Sigmoid colon (tissue), 6 donors: ENCODE measurements at regions not wholly inside any gene's neighbourhood (a gene's known extent, or its start where the extent isn't known, plus 50 kb on each side); places are given as distances from the start of the nearest gene placed in this dataset.

Experiments used
- DNase-seq: peaks from one replicate; pipeline ENCODE4 v3.0.0-alpha.2; 2019
- H3K27ac ChIP-seq, 4 donors: fragments of 200-600 bp; sonication (generic); one replicate each; pipeline ENCODE4 v1.5.1; 2016 to 2019; ENCODE audit warnings: mild to moderate bottlenecking in 1 of 4
- H3K27me3 ChIP-seq, 3 donors: fragments of 200-600 bp; sonication (generic); one replicate each; pipeline ENCODE4 v1.5.1; 2019; ENCODE audit warnings: mild to moderate bottlenecking in 1 of 3
- H3K36me3 ChIP-seq, 4 donors: fragments of 200-600 bp; sonication (generic); one replicate each; pipeline ENCODE4 v1.5.1; 2016 to 2019
- H3K4me1 ChIP-seq, 4 donors: fragments of 200-600 bp; sonication (generic); one replicate each; pipeline ENCODE4 v1.5.1; 2017 to 2019
- H3K4me3 ChIP-seq, 4 donors: fragments of 200-600 bp; sonication (generic); one replicate each; pipeline ENCODE4 v1.5.1; 2017 to 2019; ENCODE audit warnings: mild to moderate bottlenecking in 2 of 4, moderate library complexity in 1 of 4
- H3K9me3 ChIP-seq, 4 donors: fragments of 200-600 bp in 3 of 4; sonication (generic) in 3 of 4; one replicate each; pipeline versions ENCODE4 v1.5.1 to v1.6.1; 2013 to 2019
- CTCF ChIP-seq, 4 experiments: fragments of 450-650 bp in 3 of 4; fragments of 200-600 bp in 1 of 4; IDR thresholded peaks; one replicate each; pipeline ENCODE4 v1.5.1; 2016 to 2019; ENCODE audit warnings: antibody characterized with exemption in 4 of 4, mild to moderate bottlenecking in 3 of 4, moderate library complexity in 2 of 4
- EP300 ChIP-seq, 4 donors: sonication (generic); formaldehyde crosslinking; IDR thresholded peaks; one replicate each; pipeline ENCODE4 v1.6.1; 2017; ENCODE audit warnings: antibody characterized with exemption in 4 of 4
- POLR2A ChIP-seq, 2 donors: fragments of 450-650 bp; IDR thresholded peaks; one replicate each; pipeline ENCODE4 v1.6.1; 2016; ENCODE audit warnings: antibody characterized with exemption in 2 of 2, mild to moderate bottlenecking in 2 of 2, moderate library complexity in 2 of 2
- POLR2AphosphoS5 ChIP-seq, 4 donors: sonication (generic); formaldehyde crosslinking; IDR thresholded peaks; one replicate each; pipeline ENCODE4 v1.6.1; 2017; ENCODE audit warnings: antibody characterized with exemption in 4 of 4
- WGBS, 2 donors: extraction: QIAGEN DNeasy Blood & Tissue Kit; methylation state at CpG; one replicate each; pipeline ENCODE4 v1.1.7; 2013; 5-methylcytosine and 5-hydroxymethylcytosine counted together
- intact Hi-C: fragments of 100-400 bp; cut with DNase I; formaldehyde crosslinking; loops from one replicate; pipeline ENCODE4 v1.15.1; 2023
- donor health status: healthy with polysubstance abuse.
- donor health status: healthy.

GRCh38 chr14:97367278-97367677 lies 570.1 kb downstream of the VRK1 start:
- H3K27ac ChIP-seq = no peak overlapping the region
- no peak for DNase-seq
- no peaks in the 10 kb centered on the region for H3K9me3 ChIP-seq
- intact Hi-C loops = no loop called here
- WGBS, 2 donors = 77 to 85% methylated on average over 6 of the region's 6 CpGs
- peaks cover 0 to 8% (median 0%) of the 10 kb centered on the region in 3 donors for H3K27me3 ChIP-seq
- H3K4me1 ChIP-seq = no peaks in the 10 kb centered on the region
- no peaks in the 10 kb centered on the region for H3K36me3 ChIP-seq
- TF ChIP-seq CTCF (IDR thresholded peaks at IDR 0.05) (no peak), POLR2AphosphoS5 (IDR thresholded peaks at IDR 0.05) (no peak), POLR2A (IDR thresholded peaks at IDR 0.05) (no peak)
- H3K4me3 ChIP-seq = no peak overlapping the region

GRCh38 chr14:97368049-97368448 lies 570.9 kb downstream of the VRK1 start:
- H3K36me3 ChIP-seq = no peaks in the 10 kb centered on the region
- no peaks in the 10 kb centered on the region for H3K4me1 ChIP-seq
- no peak overlapping the region for H3K27ac ChIP-seq
- peaks cover 0 to 8% (median 0%) of the 10 kb centered on the region in 3 donors for H3K27me3 ChIP-seq
- 72 to 73% methylated on average over 7 of the region's 7 CpGs for WGBS, 2 donors
- H3K4me3 ChIP-seq = no peak overlapping the region
- TF ChIP-seq CTCF (IDR thresholded peaks at IDR 0.05) (no peak), POLR2AphosphoS5 (IDR thresholded peaks at IDR 0.05) (no peak), POLR2A (IDR thresholded peaks at IDR 0.05) (no peak), EP300 (IDR thresholded peaks at IDR 0.05) (no peak)
- intact Hi-C loops = no loop called here
- H3K9me3 ChIP-seq = no peaks in the 10 kb centered on the region
- no peak for DNase-seq

GRCh38 chr14:97368900-97369564 lies 571.9 kb downstream of the VRK1 start:
- Histone ChIP-seq H3K36me3 (no peaks in the 10 kb centered on the region), H3K9me3 (no peaks in the 10 kb centered on the region), H3K27ac (no peak overlapping the region), H3K4me3 (no peak overlapping the region), H3K4me1 (no peaks in the 10 kb centered on the region), H3K27me3 (peaks cover 0 to 13% (median 0%) of the 10 kb centered on the region in 3 donors)
- WGBS, 2 donors = 76 to 78% methylated on average over 5 of the region's 5 CpGs
- TF ChIP-seq EP300 (IDR thresholded peaks at IDR 0.05) (no peak), CTCF (IDR thresholded peaks at IDR 0.05) (no peak), POLR2A (IDR thresholded peaks at IDR 0.05) (no peak), POLR2AphosphoS5 (IDR thresholded peaks at IDR 0.05) (no peak)
- intact Hi-C loops = no loop called here
- no peak for DNase-seq

GRCh38 chr14:97369901-97370300 lies 572.7 kb downstream of the VRK1 start:
- H3K9me3 ChIP-seq = no peaks in the 10 kb centered on the region
- H3K27ac ChIP-seq = no peak overlapping the region
- intact Hi-C loops = no loop called here
- peaks cover 0 to 13% (median 0%) of the 10 kb centered on the region in 3 donors for H3K27me3 ChIP-seq
- TF ChIP-seq POLR2A (IDR thresholded peaks at IDR 0.05) = no peak
- no peak for TF ChIP-seq EP300 (IDR thresholded peaks at IDR 0.05)
- WGBS, 2 donors = 15 to 69% methylated on average over 2 of the region's 2 CpGs
- DNase-seq = no peak
- no peaks in the 10 kb centered on the region for H3K36me3 ChIP-seq
- H3K4me1 ChIP-seq = no peaks in the 10 kb centered on the region
- no peak overlapping the region for H3K4me3 ChIP-seq

GRCh38 chr14:97376310-97376709 lies 579.1 kb downstream of the VRK1 start:
- 63 to 86% methylated on average over 3 of the region's 3 CpGs for WGBS, 2 donors
- intact Hi-C loops = no loop called here
- Histone ChIP-seq H3K4me3 (no peak overlapping the region), H3K4me1 (no peaks in the 10 kb centered on the region), H3K36me3 (no peaks in the 10 kb centered on the region), H3K27ac (no peak overlapping the region), H3K27me3 (peaks cover 0 to 8% (median 0%) of the 10 kb centered on the region in 3 donors), H3K9me3 (no peaks in the 10 kb centered on the region)
- no peak for TF ChIP-seq POLR2AphosphoS5 (IDR thresholded peaks at IDR 0.05)
- no peak for DNase-seq

- intact Hi-C loops = no loop called here
- no peaks in the 10 kb centered on the region for H3K36me3 ChIP-seq
- no peaks in the 10 kb centered on the region for H3K9me3 ChIP-seq
- DNase-seq = no peak
- TF ChIP-seq EP300 (IDR thresholded peaks at IDR 0.05) = no peak
- TF ChIP-seq POLR2AphosphoS5 (IDR thresholded peaks at IDR 0.05) = no peak
- TF ChIP-seq POLR2A (IDR thresholded peaks at IDR 0.05) = no peak
- TF ChIP-seq CTCF (IDR thresholded peaks at IDR 0.05) = no peak
- H3K4me1 ChIP-seq = no peaks in the 10 kb centered on the region
- H3K27ac ChIP-seq = no peak overlapping the region
- H3K4me3 ChIP-seq = no peak overlapping the region
- WGBS, 2 donors = 59 to 82% methylated on average over 5 of the region's 5 CpGs
- peaks cover 0 to 8% (median 0%) of the 10 kb centered on the region in 3 donors for H3K27me3 ChIP-seq
Measured at GRCh38 chr14:97377550-97377949, 580.4 kb downstream of the VRK1 start.
